ENCODE measurements at regions not wholly inside any gene's neighbourhood (a gene's known extent, or its start where the extent isn't known, plus 50 kb on each side); places are given as distances from the start of the nearest gene placed in this dataset.

- TF ChIP-seq PREB (CRISPR knock-in tag; IDR thresholded peaks at IDR 0.05) (no peak), RBM22 (IDR thresholded peaks at IDR 0.05; ENCODE audit: low read depth, low read length, poor library complexity, severe bottlenecking) (no peak), KHSRP (IDR thresholded peaks at IDR 0.05) (peak; percentile 61), GTF3C2 (IDR thresholded peaks at IDR 0.05; ENCODE audit: borderline replicate concordance, extremely low read depth, insufficient read length) (no peak), ZC3H8 (IDR thresholded peaks at IDR 0.05) (no peak), KAT8 (IDR thresholded peaks at IDR 0.05; ENCODE audit: low read depth) (no peak), JUND (IDR thresholded peaks at IDR 0.05; ENCODE audit: borderline replicate concordance, low read depth, low read length) (peak; percentile 75; the same call in 1 of the 2 replicates), JUND (tag; IDR thresholded peaks at IDR 0.05; ENCODE audit: borderline replicate concordance, low read depth, low read length) (peak; percentile 73; the same call in 2 of the 3 replicates), FOS (IDR thresholded peaks at IDR 0.05; ENCODE audit: extremely low read depth, insufficient read length) (no peak), TCF3 (CRISPR knock-in tag; IDR thresholded peaks at IDR 0.05) (peak; percentile 98), HES1 (IDR thresholded peaks at IDR 0.05; ENCODE audit: low read depth) (peak; percentile 84), POU5F1 (IDR thresholded peaks at IDR 0.05; ENCODE audit: borderline replicate concordance, low read depth, low read length, partially characterized antibody) (no peak)
- TF ChIP-seq, protein P1, sequence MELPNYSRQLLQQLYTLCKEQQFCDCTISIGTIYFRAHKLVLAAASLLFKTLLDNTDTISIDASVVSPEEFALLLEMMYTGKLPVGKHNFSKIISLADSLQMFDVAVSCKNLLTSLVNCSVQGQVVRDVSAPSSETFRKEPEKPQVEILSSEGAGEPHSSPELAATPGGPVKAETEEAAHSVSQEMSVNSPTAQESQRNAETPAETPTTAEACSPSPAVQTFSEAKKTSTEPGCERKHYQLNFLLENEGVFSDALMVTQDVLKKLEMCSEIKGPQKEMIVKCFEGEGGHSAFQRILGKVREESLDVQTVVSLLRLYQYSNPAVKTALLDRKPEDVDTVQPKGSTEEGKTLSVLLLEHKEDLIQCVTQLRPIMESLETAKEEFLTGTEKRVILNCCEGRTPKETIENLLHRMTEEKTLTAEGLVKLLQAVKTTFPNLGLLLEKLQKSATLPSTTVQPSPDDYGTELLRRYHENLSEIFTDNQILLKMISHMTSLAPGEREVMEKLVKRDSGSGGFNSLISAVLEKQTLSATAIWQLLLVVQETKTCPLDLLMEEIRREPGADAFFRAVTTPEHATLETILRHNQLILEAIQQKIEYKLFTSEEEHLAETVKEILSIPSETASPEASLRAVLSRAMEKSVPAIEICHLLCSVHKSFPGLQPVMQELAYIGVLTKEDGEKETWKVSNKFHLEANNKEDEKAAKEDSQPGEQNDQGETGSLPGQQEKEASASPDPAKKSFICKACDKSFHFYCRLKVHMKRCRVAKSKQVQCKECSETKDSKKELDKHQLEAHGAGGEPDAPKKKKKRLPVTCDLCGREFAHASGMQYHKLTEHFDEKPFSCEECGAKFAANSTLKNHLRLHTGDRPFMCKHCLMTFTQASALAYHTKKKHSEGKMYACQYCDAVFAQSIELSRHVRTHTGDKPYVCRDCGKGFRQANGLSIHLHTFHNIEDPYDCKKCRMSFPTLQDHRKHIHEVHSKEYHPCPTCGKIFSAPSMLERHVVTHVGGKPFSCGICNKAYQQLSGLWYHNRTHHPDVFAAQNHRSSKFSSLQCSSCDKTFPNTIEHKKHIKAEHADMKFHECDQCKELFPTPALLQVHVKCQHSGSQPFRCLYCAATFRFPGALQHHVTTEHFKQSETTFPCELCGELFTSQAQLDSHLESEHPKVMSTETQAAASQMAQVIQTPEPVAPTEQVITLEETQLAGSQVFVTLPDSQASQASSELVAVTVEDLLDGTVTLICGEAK (IDR thresholded peaks at IDR 0.05) = no peak
- TF ChIP-seq, protein P1 (CRISPR knock-in tag; IDR thresholded peaks at IDR 0.05) = no peak
Observed at GRCh38 chr21:14753466-14754258, 207.5 kb upstream of the SAMSN1 start (continued).

All from K562 (cell line).